Activated naive CD4-positive, alpha-beta T cell treated with anti-CD3 and anti-CD28 coated beads, Interleukin-2, amount 10 ng/mL, durations not matched to agents 7 days and 5 days (primary cell): ENCODE measurements at regions not wholly inside any gene's neighbourhood (a gene's known extent, or its start where the extent isn't known, plus 50 kb on each side); places are given as distances from the start of the nearest gene placed in this dataset.
A peak's percentile ranks its signal among the peaks of the same experiment; 100 is the strongest.

Experiments used
- CTCF ChIA-PET: fragments of 350-600 bp; sonication (Branson Sonifier 250); formaldehyde crosslinking; loops from one replicate; lab custom pipeline; 2021; ENCODE audit warnings: antibody characterized with exemption; lab: Charles Lee
- DNase-seq: peaks from one replicate; pipeline ENCODE4 v3.0.0-alpha.2; 2020
- H3K27ac Mint-ChIP-seq: one replicate; pipeline ENCODE4 v1.8.0; 2021; ENCODE audit warnings: mild to moderate bottlenecking, moderate library complexity, mixed read lengths
- H3K27me3 Mint-ChIP-seq: one replicate; pipeline ENCODE4 v1.8.0; 2021; ENCODE audit warnings: mild to moderate bottlenecking, mixed read lengths
- H3K36me3 Mint-ChIP-seq: one replicate; pipeline ENCODE4 v1.8.0; 2021; ENCODE audit warnings: mixed read lengths
- H3K4me1 Mint-ChIP-seq: one replicate; pipeline ENCODE4 v1.8.0; 2021; ENCODE audit warnings: mixed read lengths
- H3K4me3 Mint-ChIP-seq: one replicate; pipeline ENCODE4 v1.8.0; 2021; ENCODE audit warnings: mild to moderate bottlenecking, moderate library complexity, mixed read lengths
- H3K9me3 Mint-ChIP-seq: one replicate; pipeline ENCODE4 v1.8.0; 2021; ENCODE audit warnings: mixed read lengths

DNA sequence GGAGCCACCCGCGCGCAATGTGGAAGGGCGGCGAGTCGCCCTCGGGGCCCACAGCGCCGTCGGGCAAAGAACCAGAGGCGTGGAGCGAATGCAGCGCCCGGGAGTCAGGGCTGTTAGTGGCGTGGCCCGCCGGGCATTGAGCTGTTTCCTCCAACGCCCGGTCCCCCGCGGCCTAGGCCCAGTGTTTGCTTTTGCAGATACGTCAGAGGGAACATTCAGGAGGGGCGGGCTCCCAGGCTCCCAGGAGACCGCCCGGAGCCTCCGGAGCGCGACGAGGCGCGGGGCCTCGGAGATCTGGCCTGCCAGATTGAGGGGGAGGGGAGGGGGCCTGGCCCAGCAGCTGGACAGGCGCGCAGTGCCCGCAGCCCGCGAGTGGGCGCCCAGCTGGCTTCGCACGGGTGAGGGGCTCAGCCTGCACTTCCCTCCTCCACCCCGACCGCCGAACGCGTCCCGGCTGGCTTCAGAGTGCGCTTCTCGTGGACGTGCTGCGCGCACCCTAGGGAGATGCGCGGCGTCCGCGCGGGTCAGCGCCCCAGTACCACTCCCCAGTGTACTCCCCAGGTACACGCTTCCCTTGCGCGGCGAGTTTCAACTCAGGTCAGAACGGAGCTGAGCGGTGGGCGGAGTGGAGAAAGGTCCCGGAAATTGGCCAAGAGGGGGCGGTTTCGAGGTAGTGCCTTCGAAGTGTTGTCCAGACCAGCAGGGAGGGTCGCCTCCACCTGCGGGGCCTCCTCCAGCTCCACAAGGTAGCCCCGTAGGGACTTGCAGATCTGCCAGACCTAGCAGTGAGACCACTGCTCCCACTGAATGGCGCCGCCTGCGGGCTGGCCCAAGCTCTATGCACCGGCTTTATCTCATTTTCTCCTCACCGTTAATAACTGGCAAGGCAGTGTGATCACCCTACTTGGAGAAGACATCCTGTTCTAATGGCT is 130.4 kb downstream of the TMEM174 start:
- no peak for DNase-seq
- H3K4me3 Mint-ChIP-seq: no peak overlapping the region
- H3K9me3 Mint-ChIP-seq: no peaks in the 10 kb centered on the region
- H3K4me1 Mint-ChIP-seq: peaks cover 2% of the 10 kb centered on the region
- CTCF ChIA-PET: interaction anchor here (0.6 to 0.8 kb wide), 2 partner anchors 74 to 598 kb away, joined by 3 read pairs; no protein-coding TSS in a partner anchor
- peaks cover 2% of the 10 kb centered on the region for H3K36me3 Mint-ChIP-seq
- H3K27me3 Mint-ChIP-seq: peaks cover 97% of the 10 kb centered on the region
- H3K27ac Mint-ChIP-seq: no peak overlapping the region

- peaks cover 2% of the 10 kb centered on the region for H3K4me1 Mint-ChIP-seq
- H3K36me3 Mint-ChIP-seq: peaks cover 2% of the 10 kb centered on the region
- H3K4me3 Mint-ChIP-seq: peak overlapping the region; percentile 34
- peaks cover 100% of the 10 kb centered on the region for H3K27me3 Mint-ChIP-seq
- CTCF ChIA-PET: interaction anchor here (1.0 to 1.2 kb wide), 2 partner anchors 88 to 148 kb away, joined by 3 to 4 read pairs; no protein-coding TSS in a partner anchor
- no peaks in the 10 kb centered on the region for H3K9me3 Mint-ChIP-seq
- H3K27ac Mint-ChIP-seq: peak overlapping the region; percentile 33
- DNase-seq: no peak
Observed at GRCh38 chr5:73302797-73303147, 129.8 kb downstream of the TMEM174 start.

GRCh38 chr5:73301208-73301901 is 128.4 kb downstream of the TMEM174 start:
- no peak overlapping the region for H3K27ac Mint-ChIP-seq
- CTCF ChIA-PET: interaction anchor here (1.2 to 1.6 kb wide), 2 partner anchors 86 to 150 kb away, joined by 3 to 4 read pairs; no protein-coding TSS in a partner anchor

GRCh38 chr5:73300337-73301207 is 127.6 kb downstream of the TMEM174 start:
- H3K27ac Mint-ChIP-seq: no peak overlapping the region
- no peak overlapping the region for H3K4me3 Mint-ChIP-seq

More at GRCh38 chr5:73301208-73301901, 128.4 kb downstream of the TMEM174 start:
- Mint-ChIP-seq H3K9me3 (no peaks in the 10 kb centered on the region), H3K4me3 (no peak overlapping the region), H3K27me3 (peaks cover 100% of the 10 kb centered on the region), H3K36me3 (peaks cover 2% of the 10 kb centered on the region), H3K4me1 (peaks cover 2% of the 10 kb centered on the region)
- no peak for DNase-seq

DNA sequence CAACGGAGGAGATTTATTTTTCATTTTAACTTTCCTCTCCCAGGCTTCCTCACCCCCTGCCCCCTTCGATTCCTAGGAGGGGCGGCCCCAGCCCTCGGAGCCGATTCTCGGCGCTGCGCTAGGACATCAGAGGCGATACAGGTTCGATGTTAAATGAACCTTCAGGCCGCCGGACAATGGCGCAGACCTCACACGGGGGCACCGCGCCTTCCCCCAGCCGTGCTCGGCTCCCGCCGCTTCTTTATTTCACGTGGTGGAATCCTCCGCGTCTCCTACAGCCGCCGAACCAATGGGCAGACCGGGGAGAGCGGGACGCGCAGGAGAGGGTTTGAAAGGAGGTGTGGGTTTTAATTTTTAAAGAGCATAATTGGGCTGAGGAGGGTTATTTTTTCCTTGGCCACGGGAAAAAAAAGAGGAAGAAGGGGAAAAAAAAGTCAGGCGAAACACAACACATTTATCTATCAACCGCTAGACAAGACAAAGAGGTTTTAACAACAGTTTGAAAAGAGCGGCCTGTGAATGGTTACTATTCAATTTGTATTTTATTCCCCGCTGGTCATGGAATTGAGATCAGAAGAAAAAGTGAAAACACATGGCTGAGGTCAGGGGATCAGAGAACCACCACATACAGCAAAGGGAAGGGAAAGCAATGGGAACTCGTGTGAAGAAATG is 126.8 kb downstream of the TMEM174 start:
- H3K36me3 Mint-ChIP-seq: peaks cover 2% of the 10 kb centered on the region
- peaks cover 2% of the 10 kb centered on the region for H3K4me1 Mint-ChIP-seq
- no peak overlapping the region for H3K27ac Mint-ChIP-seq
- no peaks in the 10 kb centered on the region for H3K9me3 Mint-ChIP-seq
- H3K4me3 Mint-ChIP-seq: no peak overlapping the region
- CTCF ChIA-PET: interaction anchor here (1.1 to 1.6 kb wide), 2 partner anchors 148 to 151 kb away, joined by 3 to 4 read pairs; no protein-coding TSS in a partner anchor
- DNase-seq: no peak
- peaks cover 100% of the 10 kb centered on the region for H3K27me3 Mint-ChIP-seq

More at GRCh38 chr5:73300337-73301207, 127.6 kb downstream of the TMEM174 start:
- DNase-seq: no peak
- peaks cover 2% of the 10 kb centered on the region for H3K36me3 Mint-ChIP-seq
- CTCF ChIA-PET: interaction anchor here (1.1 to 1.6 kb wide), 2 partner anchors 147 to 151 kb away, joined by 3 to 4 read pairs; no protein-coding TSS in a partner anchor
- H3K9me3 Mint-ChIP-seq: no peaks in the 10 kb centered on the region
- peaks cover 100% of the 10 kb centered on the region for H3K27me3 Mint-ChIP-seq
- peaks cover 2% of the 10 kb centered on the region for H3K4me1 Mint-ChIP-seq

DNA sequence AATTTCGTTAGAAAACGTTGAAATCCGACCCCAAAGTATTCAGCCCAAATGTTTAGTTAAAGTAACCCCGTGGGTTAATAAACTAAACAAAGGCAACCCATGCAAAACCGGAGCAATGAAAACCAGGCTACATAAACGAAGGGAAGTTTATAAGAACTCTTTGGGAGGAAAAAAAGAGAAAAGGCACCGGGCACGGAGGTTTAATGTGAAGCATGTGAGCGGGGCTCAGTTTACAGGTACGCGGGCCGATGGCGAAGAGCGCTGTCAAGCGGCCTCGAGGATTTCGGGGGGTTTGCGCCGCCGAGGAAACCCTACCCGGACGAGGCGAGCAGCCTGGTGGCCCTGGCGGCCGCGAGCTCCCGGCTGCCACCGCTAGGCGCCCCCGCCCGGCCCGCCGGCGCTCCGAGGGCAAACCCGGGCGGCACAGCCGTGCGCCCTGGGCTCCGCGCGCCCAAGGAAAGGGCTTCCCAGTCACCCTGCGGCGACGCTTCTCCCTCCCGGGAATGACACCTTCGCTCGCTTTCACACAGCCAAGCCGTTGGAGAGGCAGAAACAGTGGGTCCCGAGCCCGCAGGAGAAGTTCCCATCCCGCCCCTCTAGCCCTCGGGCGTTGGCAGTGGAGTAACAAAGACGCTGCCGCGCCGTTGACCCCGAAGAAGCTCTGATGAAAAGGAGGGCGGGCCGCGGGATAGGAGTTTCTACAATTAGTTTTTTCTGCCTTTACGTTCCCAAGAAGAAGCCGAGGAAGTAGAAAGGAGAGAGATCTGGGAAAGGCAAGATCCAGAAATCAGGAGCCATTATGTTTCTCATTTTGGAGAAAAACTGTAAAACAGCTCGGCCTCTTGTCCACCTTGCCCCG is 126.0 kb downstream of the TMEM174 start:
- no peak for DNase-seq
- Mint-ChIP-seq H3K27me3 (peaks cover 100% of the 10 kb centered on the region), H3K27ac (peak overlapping the region; percentile 47), H3K9me3 (no peaks in the 10 kb centered on the region), H3K4me1 (peaks cover 2% of the 10 kb centered on the region), H3K36me3 (peaks cover 2% of the 10 kb centered on the region), H3K4me3 (no peak overlapping the region)
- CTCF ChIA-PET: interaction anchor here (1.6 to 1.7 kb wide), 2 partner anchors 87 to 152 kb away, joined by 3 to 4 read pairs; no protein-coding TSS in a partner anchor

GRCh38 chr5:73298251-73298771 is 125.3 kb downstream of the TMEM174 start:
- Mint-ChIP-seq H3K4me1 (peaks cover 2% of the 10 kb centered on the region), H3K9me3 (no peaks in the 10 kb centered on the region), H3K27me3 (peaks cover 95% of the 10 kb centered on the region), H3K27ac (peak overlapping the region; percentile 47), H3K36me3 (peaks cover 2% of the 10 kb centered on the region), H3K4me3 (no peak overlapping the region)
- CTCF ChIA-PET: interaction anchor here (1.6 to 1.7 kb wide), 2 partner anchors 88 to 152 kb away, joined by 3 to 4 read pairs; no protein-coding TSS in a partner anchor
- no peak for DNase-seq

- Mint-ChIP-seq H3K4me3 (no peak overlapping the region), H3K27ac (peak overlapping the region; percentile 35), H3K9me3 (no peaks in the 10 kb centered on the region), H3K27me3 (peaks cover 90% of the 10 kb centered on the region), H3K4me1 (peaks cover 2% of the 10 kb centered on the region), H3K36me3 (no peaks in the 10 kb centered on the region)
- DNase-seq: no peak
- CTCF ChIA-PET: interaction anchor here (1.7 kb wide), 1 partner anchor 153 kb away, joined by 4 read pairs; no protein-coding TSS in a partner anchor
Observed at GRCh38 chr5:73297430-73297829, 124.4 kb downstream of the TMEM174 start.

DNA sequence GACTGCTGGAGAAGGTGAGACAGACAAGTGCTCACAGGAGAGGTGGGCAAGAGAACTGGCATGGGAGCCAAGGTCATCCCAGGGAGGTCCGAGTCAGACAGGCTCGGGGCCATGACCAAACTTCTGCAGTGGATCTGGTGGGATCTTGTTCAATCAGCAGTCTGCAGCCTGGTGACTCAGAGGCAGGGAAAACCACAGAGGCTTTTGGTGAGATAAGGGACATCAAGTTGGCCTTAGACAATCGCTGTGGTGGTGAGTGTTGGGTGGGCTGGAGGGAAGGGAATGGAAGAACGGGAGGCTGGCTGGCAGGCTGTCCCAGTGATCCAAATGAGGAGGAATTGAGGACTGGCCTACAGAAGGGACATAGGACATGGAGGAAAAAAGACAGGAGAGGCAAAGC is 123.8 kb downstream of the TMEM174 start:
- CTCF ChIA-PET: no interaction called here
- no peaks in the 10 kb centered on the region for H3K9me3 Mint-ChIP-seq

DNA sequence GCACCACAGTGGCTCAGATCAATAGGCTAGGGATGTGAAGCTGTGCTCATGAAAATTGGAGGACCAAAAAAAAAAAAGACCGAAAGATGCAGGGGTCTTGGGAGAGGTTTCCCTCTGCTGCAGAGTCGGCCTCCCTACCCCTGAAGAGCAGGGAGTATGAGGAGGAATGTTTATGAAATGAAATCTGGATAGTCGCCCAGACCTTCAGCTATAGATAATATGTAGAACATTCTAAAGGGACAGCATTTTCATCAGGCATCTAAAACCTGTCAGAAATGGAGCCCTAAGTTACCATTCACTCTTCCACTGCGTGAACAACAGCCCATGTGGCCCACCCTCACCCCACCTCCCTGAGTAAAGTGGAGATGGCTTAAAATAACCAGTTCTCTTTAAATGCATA is 122.9 kb downstream of the TMEM174 start:
- DNase-seq: no peak
- no peak overlapping the region for H3K27ac Mint-ChIP-seq
- peaks cover 82% of the 10 kb centered on the region for H3K27me3 Mint-ChIP-seq
- peaks cover 2% of the 10 kb centered on the region for H3K4me1 Mint-ChIP-seq
- no peaks in the 10 kb centered on the region for H3K36me3 Mint-ChIP-seq
- H3K4me3 Mint-ChIP-seq: no peak overlapping the region
- no peaks in the 10 kb centered on the region for H3K9me3 Mint-ChIP-seq
- CTCF ChIA-PET: no interaction called here

More for the DNA sequence above, 123.8 kb downstream of the TMEM174 start:
- no peak for DNase-seq
- Mint-ChIP-seq H3K27me3 (peaks cover 84% of the 10 kb centered on the region), H3K36me3 (no peaks in the 10 kb centered on the region), H3K27ac (no peak overlapping the region), H3K4me1 (peaks cover 2% of the 10 kb centered on the region), H3K4me3 (no peak overlapping the region)

GRCh38 chr5:73295447-73295846 is 122.5 kb downstream of the TMEM174 start:
- Mint-ChIP-seq H3K9me3 (no peaks in the 10 kb centered on the region), H3K27me3 (peaks cover 79% of the 10 kb centered on the region), H3K27ac (no peak overlapping the region), H3K4me1 (peaks cover 2% of the 10 kb centered on the region), H3K4me3 (no peak overlapping the region), H3K36me3 (no peaks in the 10 kb centered on the region)
- CTCF ChIA-PET: interaction anchor here (1.3 kb wide), 1 partner anchor 156 kb away, joined by 4 read pairs; no protein-coding TSS in a partner anchor
- no peak for DNase-seq
